ENCODE measurements at regions not wholly inside any gene's neighbourhood (a gene's known extent, or its start where the extent isn't known, plus 50 kb on each side); places are given as distances from the start of the nearest gene placed in this dataset.

GRCh38 chr5:174483411-174483810 lies 241.0 kb upstream of the MSX2 start (continued):
- TF ChIP-seq, protein P1, sequence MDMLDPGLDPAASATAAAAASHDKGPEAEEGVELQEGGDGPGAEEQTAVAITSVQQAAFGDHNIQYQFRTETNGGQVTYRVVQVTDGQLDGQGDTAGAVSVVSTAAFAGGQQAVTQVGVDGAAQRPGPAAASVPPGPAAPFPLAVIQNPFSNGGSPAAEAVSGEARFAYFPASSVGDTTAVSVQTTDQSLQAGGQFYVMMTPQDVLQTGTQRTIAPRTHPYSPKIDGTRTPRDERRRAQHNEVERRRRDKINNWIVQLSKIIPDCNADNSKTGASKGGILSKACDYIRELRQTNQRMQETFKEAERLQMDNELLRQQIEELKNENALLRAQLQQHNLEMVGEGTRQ (IDR thresholded peaks at IDR 0.05; ENCODE audit: low read length), result no peak
- TF ChIP-seq MAX (IDR thresholded peaks at IDR 0.05), result no peak
- TF ChIP-seq BACH1 (IDR thresholded peaks at IDR 0.05; ENCODE audit: low read length), result no peak
- TF ChIP-seq TAF7 (optimal IDR thresholded peaks at IDR 0.05; ENCODE audit: borderline replicate concordance, low read depth, low read length), result no peak
- TF ChIP-seq GABPA (IDR thresholded peaks at IDR 0.05; ENCODE audit: borderline replicate concordance, insufficient read depth, low read length), result no peak
- TF ChIP-seq RAD21 (IDR thresholded peaks at IDR 0.05 in 1 of 2, conservative IDR thresholded peaks at IDR 0.05 in 1 of 2; ENCODE audit: low read depth in 2 of 2, low read length in 2 of 2), result no peak
- TF ChIP-seq BCL11A (IDR thresholded peaks at IDR 0.05; ENCODE audit: low read depth in 2 of 2, low read length in 2 of 2), result no peak
- no peak for TF ChIP-seq YY1 (IDR thresholded peaks at IDR 0.05; ENCODE audit: low read depth, low read length)
